LoVo (cell line): ENCODE measurements at regions not wholly inside any gene's neighbourhood (a gene's known extent, or its start where the extent isn't known, plus 50 kb on each side); places are given as distances from the start of the nearest gene placed in this dataset.
"Not testable (repeated sequence)": the region's sequence is repeated elsewhere in the genome, so short reads cannot be mapped to it uniquely, and the experiment has no call there.

ENCODE experiments used
- DNase-seq: peaks from one replicate; pipeline ENCODE4 v3.0.0-alpha.2; 2016; ENCODE audit warnings: low spot score

DNA sequence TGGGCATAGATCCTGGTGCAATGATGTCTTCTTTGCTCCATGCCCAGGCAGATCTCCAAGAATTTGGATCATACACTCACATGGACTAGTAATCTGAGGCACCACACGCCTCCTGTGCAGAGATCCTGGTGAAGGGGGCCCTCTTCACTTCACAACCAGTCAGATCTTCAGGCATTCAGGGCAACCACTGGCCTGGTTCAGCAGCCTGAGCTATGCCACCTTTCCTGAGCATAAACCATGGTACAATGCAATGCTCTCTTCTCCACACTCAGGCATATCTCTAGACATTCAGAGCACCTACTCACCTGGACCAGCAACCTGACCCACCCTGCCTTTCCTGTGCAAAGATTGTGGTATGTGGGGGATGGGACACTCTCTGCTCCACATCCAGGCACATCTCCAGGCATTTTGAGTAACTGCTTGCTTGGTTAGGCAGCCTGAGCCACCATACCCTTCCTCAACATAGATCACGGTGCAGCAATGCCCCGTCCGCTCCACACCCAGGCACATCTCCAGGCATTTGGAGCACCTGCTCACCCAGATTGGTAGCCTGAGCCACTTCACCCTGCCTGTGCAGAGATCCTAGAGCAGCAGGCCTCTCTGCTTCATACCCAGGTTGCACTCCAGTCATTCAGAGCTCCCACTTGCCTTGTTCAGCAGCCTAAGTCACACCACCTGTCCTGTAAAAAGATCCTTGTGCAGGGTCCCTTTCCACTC lies 532.2 kb upstream of the STEAP1 start:
- no peak for DNase-seq

DNA sequence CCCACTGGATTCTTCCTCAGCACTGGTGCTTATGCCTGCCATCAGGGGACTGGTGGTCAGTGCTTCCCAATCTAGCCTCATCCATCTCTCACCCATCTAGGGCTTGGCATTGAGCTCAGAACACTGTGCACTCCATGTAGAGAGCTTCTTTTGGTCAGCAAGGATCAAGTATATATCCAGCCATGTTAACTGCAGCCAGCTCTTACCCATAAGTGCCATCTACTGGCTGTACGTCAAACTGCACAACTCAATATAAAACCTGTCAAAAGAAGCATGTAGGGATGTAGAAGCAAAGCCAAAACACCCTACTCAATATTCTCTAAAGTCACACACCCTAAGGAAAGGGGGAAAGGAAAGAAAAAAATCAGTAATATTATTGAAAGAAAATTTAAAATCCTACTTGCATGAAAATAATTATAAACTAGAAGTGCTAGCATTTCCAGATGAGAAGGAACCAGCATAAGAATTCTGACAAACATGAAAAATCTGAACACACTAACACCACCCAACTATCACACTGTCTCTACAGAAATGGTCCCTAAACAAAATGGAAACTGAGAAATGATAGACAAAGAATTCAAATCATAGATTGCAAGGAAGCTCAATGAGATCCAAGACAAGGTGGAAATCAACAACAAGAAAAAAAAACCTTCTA lies 531.1 kb upstream of the STEAP1 start:
- DNase-seq = peak; percentile 54

- DNase-seq = not testable (repeated sequence)
These were observed 530.1 kb upstream of the STEAP1 start for GRCh38 chr7:89624155-89624554.

DNA sequence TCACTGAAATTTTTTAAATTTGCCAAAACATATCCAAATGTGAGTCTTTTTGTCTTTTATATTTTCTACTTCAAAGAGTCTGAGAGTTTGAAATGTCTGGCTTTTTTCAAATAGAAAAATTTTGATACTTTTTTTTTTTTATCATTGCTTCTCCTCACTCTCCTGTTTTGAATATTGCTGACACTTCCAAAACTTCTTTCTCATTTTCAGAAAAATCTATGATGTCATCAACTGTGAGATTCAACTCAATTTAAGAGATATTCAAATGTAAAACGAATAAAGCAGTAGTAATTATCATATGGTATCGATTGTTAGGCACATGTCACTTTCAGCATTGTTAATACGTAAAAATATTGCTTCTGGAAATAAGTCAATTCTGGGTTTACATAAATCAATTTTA lies 505.8 kb upstream of the STEAP1 start:
- DNase-seq = no peak

DNA sequence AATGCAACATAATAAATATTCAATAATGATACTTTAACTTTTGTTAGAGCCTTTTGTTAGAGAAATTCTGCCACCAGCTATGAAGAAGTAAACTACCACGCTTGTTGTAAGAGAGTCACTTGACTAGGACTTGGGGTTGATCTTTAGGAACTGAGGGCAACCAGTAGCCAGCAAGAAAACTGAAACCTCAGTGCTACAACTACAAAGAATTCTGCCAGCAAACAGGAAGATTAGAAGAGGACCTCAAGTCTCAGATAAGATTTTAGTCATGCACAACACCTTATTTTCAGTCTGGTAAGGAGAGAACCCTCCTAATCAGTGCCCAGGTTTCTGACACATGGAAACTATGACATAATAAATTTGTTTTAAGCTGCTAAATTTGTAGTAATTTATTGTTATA lies 498.3 kb upstream of the STEAP1 start:
- no peak for DNase-seq

DNA sequence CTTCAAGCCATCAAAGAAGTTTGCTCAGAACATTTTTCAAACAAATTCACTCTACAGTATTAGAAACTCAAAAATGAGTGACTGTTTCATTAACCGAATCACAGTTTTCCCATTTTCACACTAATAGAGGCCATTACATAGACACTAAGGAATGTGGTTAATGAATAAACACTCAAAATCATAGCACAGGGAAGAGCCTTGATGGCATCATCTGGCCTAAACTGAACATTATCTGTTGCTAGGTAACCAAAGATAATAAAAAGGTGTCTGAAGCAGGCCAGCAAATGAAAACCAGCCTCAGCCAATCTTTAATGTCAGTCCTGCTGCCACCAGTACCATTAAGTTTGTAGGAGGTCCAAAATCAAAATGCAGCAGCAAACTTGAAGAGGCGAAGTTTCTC lies 492.4 kb upstream of the STEAP1 start:
- no peak for DNase-seq

GRCh38 chr7:89666136-89666835 lies 488.0 kb upstream of the STEAP1 start:
- no peak for DNase-seq

GRCh38 chr7:89680161-89680560 lies 474.1 kb upstream of the STEAP1 start:
- DNase-seq = no peak

DNA sequence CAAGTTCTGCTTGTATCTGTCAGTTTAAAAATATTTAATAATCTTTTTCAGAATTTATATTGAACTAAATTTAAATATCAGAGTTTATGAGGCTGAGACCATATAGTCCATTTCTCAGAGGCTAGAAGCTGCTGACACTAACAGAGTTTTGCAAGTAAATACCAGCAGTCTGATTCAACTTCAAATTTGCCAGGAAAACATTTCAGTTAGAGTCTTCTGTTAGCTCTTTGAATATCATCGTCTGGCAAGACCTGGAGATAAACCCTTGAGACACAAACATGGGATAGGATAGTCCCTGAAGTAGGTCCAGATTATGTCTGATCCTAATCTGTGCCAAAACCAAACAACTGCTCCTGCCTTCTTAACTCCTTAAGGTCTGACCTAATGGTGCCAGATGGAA lies 472.8 kb upstream of the STEAP1 start:
- no peak for DNase-seq

- no peak for DNase-seq
These were observed 469.0 kb upstream of the STEAP1 start for GRCh38 chr7:89685287-89685686.

DNA sequence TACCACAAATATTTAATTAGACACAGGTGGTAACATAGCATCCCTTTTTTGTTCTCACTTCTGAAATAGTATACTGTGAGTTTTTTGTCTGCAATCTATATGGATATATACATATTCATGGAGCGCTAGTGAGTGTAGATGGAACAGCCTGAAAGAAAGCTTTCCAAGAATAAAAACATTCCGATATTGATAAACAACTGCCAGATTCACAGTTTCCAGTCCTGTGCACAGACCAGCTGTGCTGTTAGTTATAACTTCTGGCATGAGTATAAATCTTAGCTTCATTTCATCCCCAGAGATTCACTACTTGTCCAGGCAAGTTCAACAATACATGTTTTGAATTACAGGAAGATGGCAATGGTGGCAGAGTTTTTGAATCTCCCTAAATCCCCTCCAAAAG lies 467.1 kb upstream of the STEAP1 start:
- no peak for DNase-seq

GRCh38 chr7:89695241-89695640 lies 459.0 kb upstream of the STEAP1 start:
- DNase-seq = no peak

- no peak for DNase-seq
These were observed 440.1 kb upstream of the STEAP1 start for GRCh38 chr7:89714131-89714530.

DNA sequence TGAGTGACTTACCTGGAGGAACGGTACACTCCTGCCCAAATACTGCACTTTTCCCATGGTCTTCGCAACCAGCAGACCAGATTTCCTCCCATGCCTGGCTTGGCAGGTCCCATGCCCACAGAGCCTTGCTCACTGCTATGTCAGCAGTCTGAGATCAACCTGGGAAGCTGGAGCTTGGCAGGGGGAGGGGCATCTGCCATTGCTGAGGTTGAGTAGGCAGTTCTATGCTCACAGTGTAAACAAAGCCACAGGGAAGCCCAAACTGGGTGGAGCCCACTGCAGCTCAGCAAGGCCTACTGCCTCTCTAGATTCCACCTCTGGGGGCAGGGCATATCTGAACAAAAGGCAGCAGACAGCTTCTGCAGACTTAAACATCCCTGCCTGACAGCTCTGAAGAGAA lies 435.3 kb upstream of the STEAP1 start:
- peak; percentile 15 for DNase-seq

GRCh38 chr7:89728481-89728880 lies 425.8 kb upstream of the STEAP1 start:
- DNase-seq = peak; percentile 51

- no peak for DNase-seq
These were observed 422.4 kb upstream of the STEAP1 start for GRCh38 chr7:89731751-89732445.

DNA sequence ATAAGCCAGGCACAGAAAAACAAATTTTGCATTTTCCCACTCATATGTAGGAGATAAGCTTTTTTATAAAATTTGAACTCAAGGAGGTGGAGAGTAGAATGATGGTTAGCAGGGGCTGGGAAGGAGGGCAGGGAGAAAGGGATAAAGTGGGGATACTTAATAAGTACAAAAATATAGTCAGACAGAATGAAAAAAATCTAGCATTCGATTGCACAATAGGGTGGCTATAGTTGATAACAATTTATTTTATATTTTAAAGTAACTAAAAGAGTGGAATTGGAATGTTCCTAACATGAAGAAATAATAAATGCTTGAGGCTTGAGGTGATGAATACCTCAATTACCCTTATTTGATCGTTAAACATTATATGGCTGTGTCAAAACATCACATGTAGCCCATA lies 415.7 kb upstream of the STEAP1 start:
- DNase-seq = no peak

GRCh38 chr7:89757910-89758309 lies 396.4 kb upstream of the STEAP1 start:
- DNase-seq = no peak

GRCh38 chr7:89760690-89761089 lies 393.6 kb upstream of the STEAP1 start:
- DNase-seq = no peak

GRCh38 chr7:89761173-89761572 lies 393.1 kb upstream of the STEAP1 start:
- no peak for DNase-seq

DNA sequence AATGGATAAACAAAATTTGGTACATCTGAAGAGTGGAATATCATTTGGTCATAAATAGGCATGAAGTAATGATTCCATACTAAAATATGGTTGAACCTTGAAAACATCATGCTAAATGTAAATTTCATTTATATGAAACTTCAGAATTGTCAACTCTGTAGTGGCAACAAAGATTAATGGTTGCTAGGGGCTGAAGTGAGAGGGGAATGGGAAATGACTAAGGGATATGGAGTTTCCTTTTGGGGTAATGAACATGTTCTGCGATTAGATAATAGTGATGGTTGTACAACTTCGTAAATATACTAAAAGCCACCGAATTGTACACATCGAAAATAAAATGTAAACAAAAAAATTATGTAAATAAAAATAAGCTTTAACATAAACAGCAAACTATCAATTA lies 384.1 kb upstream of the STEAP1 start:
- no peak for DNase-seq

GRCh38 chr7:89771003-89771636 lies 383.1 kb upstream of the STEAP1 start:
- peak; percentile 77 for DNase-seq
